ENCODE measurements at regions not wholly inside any gene's neighbourhood (a gene's known extent, or its start where the extent isn't known, plus 50 kb on each side); places are given as distances from the start of the nearest gene placed in this dataset.

DNA sequence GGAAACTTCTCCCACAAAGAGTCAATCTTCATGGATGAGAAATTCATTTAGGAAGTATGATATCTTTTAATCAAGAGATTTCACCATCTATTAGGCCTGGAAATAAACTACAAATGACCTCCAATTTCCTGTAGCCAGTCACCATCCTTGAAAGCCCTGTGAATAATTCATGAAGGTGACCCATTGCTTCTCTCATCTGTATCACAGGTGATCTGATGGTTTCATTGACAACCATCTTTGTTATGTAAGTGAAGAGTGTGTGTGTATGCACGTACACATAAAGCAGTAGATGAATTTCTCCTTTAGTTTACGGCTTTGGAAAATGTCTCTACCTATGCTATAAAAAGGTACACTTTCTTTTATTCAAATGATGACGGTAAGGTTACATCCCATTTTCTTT, 644.1 kb upstream of the KLF4 start:
- no peak for DNase-seq (ENCODE audit: low read depth)

DNA sequence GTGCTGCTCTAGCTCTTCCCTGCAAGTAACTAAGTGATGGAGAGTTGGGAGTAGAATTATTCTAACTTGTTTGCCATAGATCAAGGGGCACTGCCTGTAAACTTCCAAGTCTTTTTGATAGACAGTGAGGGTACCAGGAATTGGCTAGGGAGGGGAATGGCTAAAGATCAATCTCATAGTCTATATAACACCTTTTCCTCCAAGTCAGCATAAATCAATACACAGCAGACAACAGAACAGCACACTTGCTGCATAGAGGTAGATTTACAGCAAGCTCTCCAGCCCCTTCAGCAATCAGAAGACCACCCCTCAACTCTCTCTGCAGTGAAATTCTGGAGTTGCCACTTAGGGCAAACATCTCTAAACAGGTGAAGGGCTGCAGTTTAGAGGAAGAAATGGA, 643.5 kb upstream of the KLF4 start:
- DNase-seq (ENCODE audit: low read depth) = no peak
- TF ChIP-seq, protein P1, sequence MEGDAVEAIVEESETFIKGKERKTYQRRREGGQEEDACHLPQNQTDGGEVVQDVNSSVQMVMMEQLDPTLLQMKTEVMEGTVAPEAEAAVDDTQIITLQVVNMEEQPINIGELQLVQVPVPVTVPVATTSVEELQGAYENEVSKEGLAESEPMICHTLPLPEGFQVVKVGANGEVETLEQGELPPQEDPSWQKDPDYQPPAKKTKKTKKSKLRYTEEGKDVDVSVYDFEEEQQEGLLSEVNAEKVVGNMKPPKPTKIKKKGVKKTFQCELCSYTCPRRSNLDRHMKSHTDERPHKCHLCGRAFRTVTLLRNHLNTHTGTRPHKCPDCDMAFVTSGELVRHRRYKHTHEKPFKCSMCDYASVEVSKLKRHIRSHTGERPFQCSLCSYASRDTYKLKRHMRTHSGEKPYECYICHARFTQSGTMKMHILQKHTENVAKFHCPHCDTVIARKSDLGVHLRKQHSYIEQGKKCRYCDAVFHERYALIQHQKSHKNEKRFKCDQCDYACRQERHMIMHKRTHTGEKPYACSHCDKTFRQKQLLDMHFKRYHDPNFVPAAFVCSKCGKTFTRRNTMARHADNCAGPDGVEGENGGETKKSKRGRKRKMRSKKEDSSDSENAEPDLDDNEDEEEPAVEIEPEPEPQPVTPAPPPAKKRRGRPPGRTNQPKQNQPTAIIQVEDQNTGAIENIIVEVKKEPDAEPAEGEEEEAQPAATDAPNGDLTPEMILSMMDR (IDR thresholded peaks at IDR 0.05; ENCODE audit: insufficient read depth, low read depth, low read length, missing control alignments) = no peak
- H3K4me3 ChIP-seq (ENCODE audit: low read depth, low read length) = no peak overlapping the region

More for the DNA sequence above, 644.1 kb upstream of the KLF4 start:
- no peak overlapping the region for H3K4me3 ChIP-seq (ENCODE audit: low read depth, low read length)
- TF ChIP-seq, protein P1 (IDR thresholded peaks at IDR 0.05; ENCODE audit: insufficient read depth, low read depth, low read length, missing control alignments) = no peak

DNA sequence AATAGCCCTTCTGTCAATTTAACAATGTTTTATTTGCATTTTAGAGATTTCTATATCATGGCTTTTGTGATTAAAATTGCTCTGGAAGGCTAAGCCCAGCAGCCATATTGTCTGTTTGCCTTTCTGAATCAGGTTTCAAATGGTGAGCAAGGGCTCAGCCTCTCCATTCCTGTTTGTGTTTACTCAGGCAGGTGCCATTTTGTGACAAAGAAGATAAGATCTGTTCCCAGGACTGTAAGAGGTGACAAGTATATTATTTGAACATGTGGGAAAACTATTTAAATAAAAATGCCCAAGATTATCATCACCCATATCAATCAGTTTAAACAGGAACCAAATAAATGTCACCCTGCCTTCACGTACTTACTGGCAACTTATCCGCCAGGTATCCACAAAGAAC, 641.3 kb upstream of the KLF4 start:
- TF ChIP-seq, protein P1 (IDR thresholded peaks at IDR 0.05; ENCODE audit: insufficient read depth, low read depth, low read length, missing control alignments) = no peak
- no peak for DNase-seq (ENCODE audit: low read depth)
- no peak overlapping the region for H3K4me3 ChIP-seq (ENCODE audit: low read depth, low read length)

DNA sequence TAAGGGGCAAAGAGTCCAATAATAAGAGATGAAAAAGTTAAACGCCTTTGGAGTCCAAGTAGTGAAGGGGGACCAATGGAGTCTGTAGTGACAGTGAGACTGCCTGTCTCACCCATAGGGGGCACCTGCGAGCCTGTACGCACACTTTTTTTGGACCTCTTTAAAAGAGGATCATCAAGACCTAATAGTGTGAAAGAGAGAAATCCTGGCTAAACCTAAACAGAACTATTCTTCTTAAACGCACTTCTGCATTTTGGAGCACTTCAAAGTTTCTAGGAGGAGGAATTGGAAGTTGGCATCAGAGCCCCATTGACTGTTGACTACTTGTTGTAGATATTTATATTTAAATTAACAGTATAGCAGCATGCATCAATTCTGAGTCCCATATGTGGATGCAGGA, 636.1 kb upstream of the KLF4 start:
- H3K4me3 ChIP-seq (ENCODE audit: low read depth, low read length) = no peak overlapping the region
- TF ChIP-seq, protein P1 (IDR thresholded peaks at IDR 0.05; ENCODE audit: insufficient read depth, low read depth, low read length, missing control alignments) = peak; percentile 38
- peak; percentile 14 for DNase-seq (ENCODE audit: low read depth)

DNA sequence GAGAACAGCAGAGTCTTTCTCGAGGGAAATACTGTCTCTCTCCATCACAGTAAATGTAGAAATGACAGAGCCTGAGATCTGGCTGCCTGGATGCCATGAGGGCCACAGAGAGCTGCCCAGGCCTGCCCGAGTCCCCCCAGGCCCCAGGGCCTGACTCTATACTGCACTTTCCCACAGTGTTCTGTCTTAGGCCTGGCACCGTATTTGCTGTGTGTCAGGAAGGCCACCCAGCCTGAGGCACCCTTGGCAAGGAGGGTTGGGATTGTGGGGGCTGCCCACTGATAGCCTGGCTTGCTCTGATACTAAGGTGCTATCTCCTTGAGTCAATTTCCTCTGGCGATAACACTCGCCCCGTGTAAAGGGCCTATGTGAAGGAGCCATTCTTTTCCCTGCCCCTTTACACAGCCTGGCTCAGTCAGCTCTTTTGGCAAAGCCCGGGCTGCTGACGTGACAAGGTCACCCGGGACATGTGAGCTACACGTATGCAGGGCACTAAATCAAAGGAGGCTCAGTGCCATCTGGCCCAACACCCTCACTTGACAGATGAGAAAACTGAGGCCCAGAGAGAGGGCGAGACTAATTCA, 630.1 kb upstream of the KLF4 start:
- TF ChIP-seq, protein P1 (IDR thresholded peaks at IDR 0.05; ENCODE audit: insufficient read depth, low read depth, low read length, missing control alignments) = no peak
- H3K4me3 ChIP-seq (ENCODE audit: low read depth, low read length) = no peak overlapping the region
- DNase-seq (ENCODE audit: low read depth) = no peak

DNA sequence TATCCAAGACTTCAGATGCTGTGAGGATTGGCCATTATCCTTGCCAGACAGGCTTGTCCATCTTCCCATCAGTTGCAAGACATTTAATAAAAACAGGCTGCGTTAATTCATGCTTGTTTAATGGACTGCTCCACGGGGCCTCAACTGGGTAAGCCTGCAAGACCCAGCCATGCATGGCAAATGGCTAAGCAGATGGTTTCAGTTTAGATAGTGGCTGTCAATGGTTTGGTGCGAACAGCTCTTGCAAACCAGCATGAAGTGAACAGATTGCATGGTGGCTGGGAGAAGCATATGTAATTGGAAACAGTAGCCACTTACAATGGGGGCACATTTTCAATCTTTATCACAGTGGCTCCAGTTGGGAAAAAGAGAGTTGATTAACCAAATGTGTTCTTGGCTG, 628.2 kb upstream of the KLF4 start:
- peak; percentile 66 for DNase-seq (ENCODE audit: low read depth)
- no peak overlapping the region for H3K4me3 ChIP-seq (ENCODE audit: low read depth, low read length)
- TF ChIP-seq, protein P1 (IDR thresholded peaks at IDR 0.05; ENCODE audit: insufficient read depth, low read depth, low read length, missing control alignments) = no peak

DNA sequence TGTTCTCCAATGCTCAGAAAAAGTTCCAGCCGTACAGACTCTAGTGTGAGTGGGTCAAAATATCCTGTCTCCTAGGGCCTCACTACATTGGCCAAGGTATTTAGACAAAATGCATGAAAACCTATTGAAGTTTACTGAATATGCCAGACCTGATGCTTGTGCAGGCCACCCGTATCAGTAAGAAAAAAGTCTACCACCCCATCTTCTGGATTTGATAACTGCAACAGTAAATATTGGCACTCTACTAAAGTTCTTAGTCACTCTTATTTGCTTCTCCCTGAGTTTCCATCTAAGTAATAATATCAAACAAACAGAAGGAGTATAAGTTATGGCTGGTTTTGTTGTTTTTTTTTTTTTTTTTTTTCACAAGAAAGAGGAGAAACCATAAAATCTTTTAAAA, 627.7 kb upstream of the KLF4 start:
- TF ChIP-seq, protein P1 (IDR thresholded peaks at IDR 0.05; ENCODE audit: insufficient read depth, low read depth, low read length, missing control alignments) = no peak
- no peak overlapping the region for H3K4me3 ChIP-seq (ENCODE audit: low read depth, low read length)
- no peak for DNase-seq (ENCODE audit: low read depth)
